OCI-LY7 (cell line): ENCODE measurements at regions not wholly inside any gene's neighbourhood (a gene's known extent, or its start where the extent isn't known, plus 50 kb on each side); places are given as distances from the start of the nearest gene placed in this dataset.

Experiments used
- BruUV-seq: library from RNA; stranded (reverse); fragments of 400-500 nt; replicated peaks from 2 replicates; lab custom pipeline; 2021; lab: Mats Ljungman, UMichigan
- CTCF ChIA-PET: fragments of 300-600 bp; sonication (Branson Sonifier 250); formaldehyde crosslinking; loops from one replicate; lab custom pipeline; 2022; ENCODE audit warnings: antibody characterized with exemption; ENCODE audit not compliant: unreplicated experiment; lab: Charles Lee
- POLR2A ChIA-PET: fragments of 300-600 bp; sonication (Branson Sonifier 250); formaldehyde crosslinking; loops from one replicate; lab custom pipeline; 2022; ENCODE audit warnings: antibody characterized with exemption; lab: Charles Lee
- DNase-seq: peaks from one replicate; pipeline ENCODE4 v3.0.0-alpha.2; 2015; ENCODE audit warnings: low spot score
- H2AFZ ChIP-seq: fragments of 200-600 bp; sonication (generic), shearing (Covaris generic); 2 replicates; pipeline ENCODE4 v1.6.1; 2014; ENCODE audit warnings: mild to moderate bottlenecking, antibody characterized with exemption, low read length, moderate library complexity
- H3K27ac ChIP-seq: fragments of 200-600 bp; sonication (generic); 2 replicates; pipeline ENCODE4 v1.5.1; 2014; ENCODE audit warnings: mixed run types, low read depth, mild to moderate bottlenecking, moderate library complexity, low read length, inconsistent platforms; ENCODE audit not compliant: poor library complexity, severe bottlenecking
- H3K36me3 ChIP-seq: fragments of 200-600 bp; sonication (generic); 2 replicates; pipeline ENCODE4 v1.6.1; 2014; ENCODE audit warnings: mild to moderate bottlenecking, antibody characterized with exemption, low read length, moderate library complexity, mixed read lengths; ENCODE audit not compliant: insufficient read depth
- H3K4me1 ChIP-seq: fragments of 200-600 bp; sonication (generic); 2 replicates; pipeline ENCODE4 v1.5.1; 2014; ENCODE audit warnings: mild to moderate bottlenecking, low read length; ENCODE audit not compliant: insufficient read depth, poor library complexity, severe bottlenecking
- H3K4me2 ChIP-seq: fragments of 200-600 bp; sonication (generic); 2 replicates; pipeline ENCODE4 v1.6.1; 2014; ENCODE audit warnings: mild to moderate bottlenecking, low read length
- H3K4me3 ChIP-seq: fragments of 200-600 bp; sonication (generic); 2 replicates; pipeline ENCODE4 v1.5.1; 2014; ENCODE audit warnings: mild to moderate bottlenecking, low read depth, low read length; ENCODE audit not compliant: poor library complexity, severe bottlenecking
- H3K79me2 ChIP-seq: fragments of 200-600 bp; sonication (generic); 2 replicates; pipeline ENCODE4 v1.6.1; 2016; ENCODE audit warnings: low read depth, mild to moderate bottlenecking, low read length, moderate library complexity, mixed read lengths; ENCODE audit not compliant: insufficient read depth
- H3K9me2 ChIP-seq: fragments of 200-600 bp; sonication (generic); 2 replicates; pipeline ENCODE4 v1.6.1; 2016; ENCODE audit warnings: mild to moderate bottlenecking, low read length, mixed read lengths; ENCODE audit not compliant: insufficient read depth
- H3K9me3 ChIP-seq: fragments of 200-600 bp; sonication (generic); 2 replicates; pipeline ENCODE4 v1.6.1; 2014; ENCODE audit warnings: mild to moderate bottlenecking, mixed run types, low read length, mixed read lengths
- H4K20me1 ChIP-seq: fragments of 200-600 bp; sonication (generic); 2 replicates; pipeline ENCODE4 v1.6.1; 2014; ENCODE audit warnings: mild to moderate bottlenecking, antibody characterized with exemption, low read length, moderate library complexity, mixed read lengths; ENCODE audit not compliant: insufficient read depth
- EZH2phosphoT487 ChIP-seq: fragments of 200-600 bp; sonication (generic); IDR thresholded peaks from 2 replicates; pipeline ENCODE4 v1.6.1; 2018; ENCODE audit warnings: low read depth, borderline replicate concordance, mild to moderate bottlenecking, mixed run types, antibody characterized with exemption, low read length, moderate library complexity, mixed read lengths
- intact Hi-C: fragments of 100-400 bp; cut with micrococcal nuclease; formaldehyde crosslinking; loops from one replicate; pipeline ENCODE4 v1.10.0; 2022; ENCODE audit not compliant: unreplicated experiment
- TF ChIP-seq, protein P1 (sequence below): fragments of 200-600 bp; sonication (generic); conservative IDR thresholded peaks from 2 replicates; pipeline ENCODE4 v1.5.1; 2014; ENCODE audit warnings: mild to moderate bottlenecking, antibody characterized with exemption, low read length, moderate library complexity, mixed read lengths

DNA sequence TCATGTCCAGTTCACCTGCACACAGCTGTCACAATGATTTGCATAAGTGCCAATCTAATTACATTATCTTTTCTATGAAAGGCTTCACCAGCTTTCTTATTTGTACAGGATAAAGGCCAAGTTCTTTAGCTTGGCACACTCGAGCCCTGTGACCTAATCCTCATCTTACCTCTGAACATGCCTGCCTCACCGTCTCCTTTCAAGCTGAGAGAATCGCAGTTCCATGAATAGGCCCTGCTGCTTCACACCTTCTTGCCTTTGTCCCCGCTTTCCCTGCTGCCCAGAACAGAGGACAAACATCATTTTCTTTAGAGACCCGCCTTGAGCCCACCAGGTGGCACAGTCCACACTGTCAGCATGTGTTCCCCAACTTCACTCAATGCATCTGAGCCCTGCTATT is 1094.7 kb downstream of the BCL11A start:
- DNase-seq, result no peak
- no peak overlapping the region for H3K4me2 ChIP-seq
- H3K79me2 ChIP-seq, result no peaks in the 10 kb centered on the region
- H3K27ac ChIP-seq, result no peak overlapping the region
- ChIA-PET CTCF (no interaction called here), POLR2A (no interaction called here)
- TF ChIP-seq EZH2phosphoT487, result no peak
- TF ChIP-seq, protein P1, sequence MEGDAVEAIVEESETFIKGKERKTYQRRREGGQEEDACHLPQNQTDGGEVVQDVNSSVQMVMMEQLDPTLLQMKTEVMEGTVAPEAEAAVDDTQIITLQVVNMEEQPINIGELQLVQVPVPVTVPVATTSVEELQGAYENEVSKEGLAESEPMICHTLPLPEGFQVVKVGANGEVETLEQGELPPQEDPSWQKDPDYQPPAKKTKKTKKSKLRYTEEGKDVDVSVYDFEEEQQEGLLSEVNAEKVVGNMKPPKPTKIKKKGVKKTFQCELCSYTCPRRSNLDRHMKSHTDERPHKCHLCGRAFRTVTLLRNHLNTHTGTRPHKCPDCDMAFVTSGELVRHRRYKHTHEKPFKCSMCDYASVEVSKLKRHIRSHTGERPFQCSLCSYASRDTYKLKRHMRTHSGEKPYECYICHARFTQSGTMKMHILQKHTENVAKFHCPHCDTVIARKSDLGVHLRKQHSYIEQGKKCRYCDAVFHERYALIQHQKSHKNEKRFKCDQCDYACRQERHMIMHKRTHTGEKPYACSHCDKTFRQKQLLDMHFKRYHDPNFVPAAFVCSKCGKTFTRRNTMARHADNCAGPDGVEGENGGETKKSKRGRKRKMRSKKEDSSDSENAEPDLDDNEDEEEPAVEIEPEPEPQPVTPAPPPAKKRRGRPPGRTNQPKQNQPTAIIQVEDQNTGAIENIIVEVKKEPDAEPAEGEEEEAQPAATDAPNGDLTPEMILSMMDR, result no peak
- H3K4me3 ChIP-seq, result no peak overlapping the region
- H3K4me1 ChIP-seq, result no peaks in the 10 kb centered on the region
- intact Hi-C loops, result no loop called here
- BruUV-seq, result no TSS peak
- no peaks in the 10 kb centered on the region for H4K20me1 ChIP-seq
- no peaks in the 10 kb centered on the region for H3K9me3 ChIP-seq
- H2AFZ ChIP-seq, result no peak overlapping the region
- no peaks in the 10 kb centered on the region for H3K36me3 ChIP-seq
- no peaks in the 10 kb centered on the region for H3K9me2 ChIP-seq

DNA sequence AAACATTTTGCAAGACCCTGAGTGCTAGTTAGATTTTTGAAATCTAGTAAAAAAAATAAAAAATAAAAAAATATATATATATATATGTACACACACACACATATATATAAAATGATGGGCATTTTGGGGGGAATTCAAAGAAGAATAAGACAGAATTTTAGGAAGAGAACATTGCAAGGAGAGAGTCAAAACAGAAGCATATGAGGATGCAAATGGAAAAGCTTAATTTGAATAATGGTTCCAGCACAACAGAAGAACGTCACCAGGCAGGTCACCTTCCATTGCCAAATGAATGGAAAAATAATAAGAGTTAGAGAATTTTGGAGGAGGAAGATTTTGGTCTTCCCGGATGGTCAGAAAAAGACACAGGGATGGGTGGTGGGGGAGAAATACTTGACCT is 1097.2 kb downstream of the BCL11A start:
- Histone ChIP-seq H4K20me1 (no peaks in the 10 kb centered on the region), H3K4me1 (no peaks in the 10 kb centered on the region), H3K9me2 (no peaks in the 10 kb centered on the region), H3K9me3 (no peaks in the 10 kb centered on the region), H3K4me2 (no peak overlapping the region), H3K27ac (no peak overlapping the region), H2AFZ (no peak overlapping the region), H3K4me3 (no peak overlapping the region), H3K79me2 (no peaks in the 10 kb centered on the region), H3K36me3 (no peaks in the 10 kb centered on the region)
- POLR2A ChIA-PET, result interaction anchor here (0.7 to 1.0 kb wide), 2 partner anchors 9 to 103 kb away, joined by 3 to 4 read pairs; no protein-coding TSS in a partner anchor
- TF ChIP-seq, protein P1, result no peak
- TF ChIP-seq EZH2phosphoT487, result no peak
- no peak for DNase-seq
- CTCF ChIA-PET, result no interaction called here
- intact Hi-C loops, result no loop called here
- BruUV-seq, result no TSS peak

DNA sequence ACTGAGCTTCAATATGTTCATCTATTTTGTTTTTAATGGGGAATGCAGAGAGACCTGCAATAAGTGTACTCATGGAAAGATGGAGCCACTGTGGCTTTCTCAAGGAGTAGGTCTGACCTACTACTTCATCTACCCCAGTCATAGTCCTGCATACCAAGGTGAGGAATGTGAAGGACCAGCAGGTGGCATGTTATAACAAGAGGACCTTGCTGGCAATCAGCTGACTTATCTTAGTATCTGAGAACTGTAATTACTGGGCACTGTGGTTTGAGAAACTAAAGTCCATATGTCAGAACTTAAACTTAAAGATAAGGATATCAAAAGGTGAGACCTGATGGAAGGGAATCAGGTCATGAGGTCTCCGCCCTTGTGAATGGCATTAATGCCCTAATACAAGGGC is 1104.2 kb downstream of the BCL11A start:
- H3K27ac ChIP-seq, result no peak overlapping the region
- CTCF ChIA-PET, result no interaction called here
- no peak overlapping the region for H3K4me3 ChIP-seq
- no peak for TF ChIP-seq EZH2phosphoT487
- TF ChIP-seq, protein P1, result peak; percentile 44; the same call in 1 of the 2 replicates
- H4K20me1 ChIP-seq, result no peaks in the 10 kb centered on the region
- no peaks in the 10 kb centered on the region for H3K36me3 ChIP-seq
- peak; percentile 18 for DNase-seq
- no peak overlapping the region for H2AFZ ChIP-seq
- no peak overlapping the region for H3K4me2 ChIP-seq
- intact Hi-C loops, result no loop called here
- no peaks in the 10 kb centered on the region for H3K9me3 ChIP-seq
- POLR2A ChIA-PET, result interaction anchor here (0.7 to 1.0 kb wide), 2 partner anchors 9 to 1610 kb away, joined by 3 to 11 read pairs; no protein-coding TSS in a partner anchor
- BruUV-seq, result no TSS peak
- no peaks in the 10 kb centered on the region for H3K79me2 ChIP-seq
- H3K4me1 ChIP-seq, result no peaks in the 10 kb centered on the region
- H3K9me2 ChIP-seq, result no peaks in the 10 kb centered on the region
